DOHH2 (cell line): ENCODE measurements at regions not wholly inside any gene's neighbourhood (a gene's known extent, or its start where the extent isn't known, plus 50 kb on each side); places are given as distances from the start of the nearest gene placed in this dataset.

Source experiments
- H3F3A ChIP-seq: fragments of 200-600 bp; sonication (generic), shearing (Covaris generic); 2 replicates; pipeline ENCODE4 v1.6.0; 2016; ENCODE audit warnings: antibody characterized with exemption, mild to moderate bottlenecking; ENCODE audit not compliant: control insufficient read depth, insufficient read depth
- H3K27ac ChIP-seq: fragments of 200-600 bp; sonication (generic); 2 replicates; pipeline ENCODE4 v1.5.1; 2014; ENCODE audit warnings: low read depth, mild to moderate bottlenecking, low read length, moderate library complexity
- H3K27me3 ChIP-seq: fragments of 200-600 bp; sonication (generic); 2 replicates; pipeline ENCODE4 v1.6.1; 2014; ENCODE audit warnings: mild to moderate bottlenecking, low read length, mixed read lengths; ENCODE audit not compliant: control insufficient read depth
- H3K36me3 ChIP-seq: fragments of 200-600 bp; sonication (generic); 2 replicates; pipeline ENCODE4 v1.6.1; 2014; ENCODE audit warnings: mild to moderate bottlenecking, low read length, moderate library complexity, mixed read lengths; ENCODE audit not compliant: control insufficient read depth
- H3K4me1 ChIP-seq: fragments of 200-600 bp; sonication (generic); 2 replicates; pipeline ENCODE4 v1.6.1; 2014; ENCODE audit warnings: mild to moderate bottlenecking, low read length, mixed read lengths; ENCODE audit not compliant: control insufficient read depth
- H3K4me2 ChIP-seq: fragments of 200-600 bp; sonication (generic); 2 replicates; pipeline ENCODE4 v1.6.0; 2014; ENCODE audit warnings: mild to moderate bottlenecking, low read length, moderate library complexity
- H3K4me3 ChIP-seq: fragments of 200-600 bp; sonication (generic); 2 replicates; pipeline ENCODE4 v1.5.1; 2014; ENCODE audit warnings: mild to moderate bottlenecking, low read length, mixed read lengths
- H3K79me2 ChIP-seq: fragments of 200-600 bp; sonication (generic); 2 replicates; pipeline ENCODE4 v1.6.1; 2014; ENCODE audit warnings: mild to moderate bottlenecking, low read length, mixed read lengths; ENCODE audit not compliant: control insufficient read depth
- H3K9me2 ChIP-seq: fragments of 200-600 bp; sonication (generic); replicated peaks from 2 replicates; pipeline ENCODE4 v1.6.1; 2014; ENCODE audit warnings: mild to moderate bottlenecking, low read length, mixed read lengths; ENCODE audit not compliant: control insufficient read depth
- H3K9me3 ChIP-seq: fragments of 200-600 bp; sonication (generic); 2 replicates; pipeline ENCODE4 v1.6.1; 2014; ENCODE audit warnings: antibody characterized with exemption, low read length, mixed read lengths; ENCODE audit not compliant: control insufficient read depth, insufficient read depth
- H4K20me1 ChIP-seq: fragments of 200-600 bp; sonication (generic); 2 replicates; pipeline ENCODE4 v1.6.0; 2014; ENCODE audit warnings: low read depth, mild to moderate bottlenecking, antibody characterized with exemption, low read length, moderate library complexity; ENCODE audit not compliant: control insufficient read depth, insufficient read depth
- EZH2phosphoT487 ChIP-seq: fragments of 200-600 bp; sonication (generic); IDR thresholded peaks from 2 replicates; pipeline ENCODE4 v1.6.1; 2017; ENCODE audit warnings: borderline replicate concordance, mild to moderate bottlenecking, antibody characterized with exemption, low read length, moderate library complexity, mixed read lengths
- TF ChIP-seq, protein P1 (sequence below): fragments of 200-600 bp; sonication (generic); IDR thresholded peaks from one replicate; pipeline ENCODE4 v1.5.1; 2014; ENCODE audit warnings: antibody characterized with exemption, mild to moderate bottlenecking, low read depth, low read length; ENCODE audit not compliant: poor library complexity, severe bottlenecking

DNA sequence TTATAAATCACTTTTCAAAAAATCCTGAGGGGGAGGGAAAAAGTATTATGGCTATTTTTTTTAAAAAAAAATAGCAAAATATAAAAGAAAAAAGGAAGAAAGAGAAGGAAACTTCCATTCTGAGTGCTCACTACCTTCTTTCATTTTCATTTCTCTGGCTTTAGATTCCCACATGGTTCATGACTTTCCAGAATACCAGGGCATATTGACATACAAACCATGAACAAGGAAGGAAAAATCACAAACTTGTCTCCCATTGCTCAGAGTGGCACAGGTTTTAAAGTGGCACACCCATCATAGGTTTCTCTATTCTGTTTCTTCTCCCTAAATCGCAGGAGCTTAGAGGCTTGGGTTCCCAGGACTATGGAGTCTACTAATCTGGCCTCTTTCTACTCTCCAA is 136.3 kb upstream of the CXXC4 start:
- no peaks in the 10 kb centered on the region for H3K27me3 ChIP-seq
- no peaks in the 10 kb centered on the region for H3F3A ChIP-seq
- H3K4me3 ChIP-seq: no peak overlapping the region
- H4K20me1 ChIP-seq: no peaks in the 10 kb centered on the region
- H3K9me2 ChIP-seq: no peaks in the 10 kb centered on the region
- H3K9me3 ChIP-seq: no peaks in the 10 kb centered on the region
- H3K27ac ChIP-seq: no peak overlapping the region
- H3K4me2 ChIP-seq: no peak overlapping the region
- no peaks in the 10 kb centered on the region for H3K4me1 ChIP-seq
- H3K79me2 ChIP-seq: no peaks in the 10 kb centered on the region
- TF ChIP-seq, protein P1, sequence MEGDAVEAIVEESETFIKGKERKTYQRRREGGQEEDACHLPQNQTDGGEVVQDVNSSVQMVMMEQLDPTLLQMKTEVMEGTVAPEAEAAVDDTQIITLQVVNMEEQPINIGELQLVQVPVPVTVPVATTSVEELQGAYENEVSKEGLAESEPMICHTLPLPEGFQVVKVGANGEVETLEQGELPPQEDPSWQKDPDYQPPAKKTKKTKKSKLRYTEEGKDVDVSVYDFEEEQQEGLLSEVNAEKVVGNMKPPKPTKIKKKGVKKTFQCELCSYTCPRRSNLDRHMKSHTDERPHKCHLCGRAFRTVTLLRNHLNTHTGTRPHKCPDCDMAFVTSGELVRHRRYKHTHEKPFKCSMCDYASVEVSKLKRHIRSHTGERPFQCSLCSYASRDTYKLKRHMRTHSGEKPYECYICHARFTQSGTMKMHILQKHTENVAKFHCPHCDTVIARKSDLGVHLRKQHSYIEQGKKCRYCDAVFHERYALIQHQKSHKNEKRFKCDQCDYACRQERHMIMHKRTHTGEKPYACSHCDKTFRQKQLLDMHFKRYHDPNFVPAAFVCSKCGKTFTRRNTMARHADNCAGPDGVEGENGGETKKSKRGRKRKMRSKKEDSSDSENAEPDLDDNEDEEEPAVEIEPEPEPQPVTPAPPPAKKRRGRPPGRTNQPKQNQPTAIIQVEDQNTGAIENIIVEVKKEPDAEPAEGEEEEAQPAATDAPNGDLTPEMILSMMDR: no peak
- TF ChIP-seq EZH2phosphoT487: no peak
- no peaks in the 10 kb centered on the region for H3K36me3 ChIP-seq

DNA sequence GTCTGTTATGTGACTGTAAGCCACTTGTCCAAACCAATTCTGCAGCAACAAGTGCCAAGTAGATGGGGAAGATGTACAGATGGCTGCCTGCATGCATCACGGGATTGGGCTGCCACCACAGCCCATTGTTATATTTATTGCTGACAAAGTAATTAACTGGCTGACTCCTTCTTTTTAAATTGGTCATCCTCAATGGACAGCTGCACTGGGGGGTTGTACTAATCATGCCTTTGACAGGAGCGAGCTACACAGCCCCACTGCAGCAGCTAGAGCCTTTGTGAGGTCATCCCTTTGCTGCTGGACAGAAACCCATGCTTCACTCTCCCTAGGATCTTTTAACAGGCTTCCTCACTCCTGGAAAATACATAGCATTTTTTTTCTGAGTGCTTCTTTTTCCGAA is 146.7 kb upstream of the CXXC4 start:
- TF ChIP-seq, protein P1: no peak
- no peak for TF ChIP-seq EZH2phosphoT487
- Histone ChIP-seq H3K4me1 (no peaks in the 10 kb centered on the region), H3K27ac (no peak overlapping the region)

DNA sequence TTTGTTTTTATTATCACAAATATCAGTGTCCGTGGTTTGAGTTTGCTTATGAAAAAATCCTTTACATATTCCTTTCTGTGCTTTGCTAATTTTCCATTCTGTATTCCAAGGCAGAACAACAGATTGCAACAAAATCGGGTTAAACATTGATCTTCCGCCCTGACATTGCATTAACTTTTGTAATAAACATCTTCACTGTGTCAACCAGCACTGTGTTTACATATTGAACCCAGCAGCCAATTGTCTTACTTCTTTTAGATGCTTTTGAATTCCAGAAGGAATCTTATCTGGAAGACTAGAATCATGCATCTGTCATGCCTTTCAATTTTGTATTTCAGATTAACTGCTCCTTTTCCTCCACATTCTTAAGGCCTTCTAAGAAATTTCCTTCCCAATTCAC is 147.8 kb upstream of the CXXC4 start:
- Histone ChIP-seq H3K4me1 (no peaks in the 10 kb centered on the region), H3K9me3 (no peaks in the 10 kb centered on the region), H3K36me3 (no peaks in the 10 kb centered on the region), H3K79me2 (no peaks in the 10 kb centered on the region), H3K27me3 (no peaks in the 10 kb centered on the region), H3K9me2 (no peaks in the 10 kb centered on the region), H4K20me1 (no peaks in the 10 kb centered on the region), H3K27ac (no peak overlapping the region), H3K4me2 (no peak overlapping the region), H3K4me3 (no peak overlapping the region), H3F3A (no peaks in the 10 kb centered on the region)
- TF ChIP-seq, protein P1: no peak
- TF ChIP-seq EZH2phosphoT487: no peak

More for the DNA sequence above, 146.7 kb upstream of the CXXC4 start:
- H3K4me2 ChIP-seq: no peak overlapping the region
- H4K20me1 ChIP-seq: no peaks in the 10 kb centered on the region
- no peaks in the 10 kb centered on the region for H3K9me3 ChIP-seq
- H3K9me2 ChIP-seq: no peaks in the 10 kb centered on the region
- no peaks in the 10 kb centered on the region for H3K27me3 ChIP-seq
- no peaks in the 10 kb centered on the region for H3F3A ChIP-seq
- H3K79me2 ChIP-seq: no peaks in the 10 kb centered on the region
- no peaks in the 10 kb centered on the region for H3K36me3 ChIP-seq
- H3K4me3 ChIP-seq: no peak overlapping the region

GRCh38 chr4:104643805-104644204 is 149.1 kb upstream of the CXXC4 start:
- H3K27ac ChIP-seq: no peak overlapping the region
- H3F3A ChIP-seq: no peaks in the 10 kb centered on the region
- no peaks in the 10 kb centered on the region for H4K20me1 ChIP-seq

More at GRCh38 chr4:104643805-104644204, 149.1 kb upstream of the CXXC4 start:
- Histone ChIP-seq H3K9me2 (no peaks in the 10 kb centered on the region), H3K36me3 (no peaks in the 10 kb centered on the region), H3K79me2 (no peaks in the 10 kb centered on the region), H3K4me1 (no peaks in the 10 kb centered on the region), H3K4me2 (no peak overlapping the region), H3K9me3 (no peaks in the 10 kb centered on the region), H3K27me3 (no peaks in the 10 kb centered on the region), H3K4me3 (no peak overlapping the region)
- no peak for TF ChIP-seq EZH2phosphoT487
- TF ChIP-seq, protein P1: no peak
